ENCODE measurements at regions not wholly inside any gene's neighbourhood (a gene's known extent, or its start where the extent isn't known, plus 50 kb on each side); places are given as distances from the start of the nearest gene placed in this dataset.

- TF ChIP-seq CTCF (IDR thresholded peaks at IDR 0.05) = no peak
- DNase-seq (no peak), ATAC-seq (no peak)
- no peak overlapping the region for H3K4me3 ChIP-seq
- intact Hi-C loops (cut with DNase I, micrococcal nuclease) = no loop called here
- no peaks in the 10 kb centered on the region for H3K4me1 ChIP-seq (ENCODE audit: low read depth)
- no peaks in the 10 kb centered on the region for H3K36me3 ChIP-seq (ENCODE audit: low read depth)
- H3K9me3 ChIP-seq = peaks cover 2% of the 10 kb centered on the region
These were observed 1147.9 kb downstream of the NLGN4X start for GRCh38 chrX:5080791-5081190.

GRCh38 chrX:5068550-5068949 is 1160.1 kb downstream of the NLGN4X start:
- TF ChIP-seq CTCF (IDR thresholded peaks at IDR 0.05) = no peak

GRCh38 chrX:5057786-5058185 is 1170.9 kb downstream of the NLGN4X start:
- TF ChIP-seq CTCF (IDR thresholded peaks at IDR 0.05) = no peak
- no peak for DNase-seq
- no peaks in the 10 kb centered on the region for H3K9me3 ChIP-seq
- H3K36me3 ChIP-seq (ENCODE audit: low read depth) = no peaks in the 10 kb centered on the region
- intact Hi-C loops (cut with DNase I, micrococcal nuclease) = no loop called here
- H3K4me1 ChIP-seq (ENCODE audit: low read depth) = no peaks in the 10 kb centered on the region
- no peak for ATAC-seq
- no peak overlapping the region for H3K4me3 ChIP-seq

More at GRCh38 chrX:5068550-5068949, 1160.1 kb downstream of the NLGN4X start:
- no peaks in the 10 kb centered on the region for H3K4me1 ChIP-seq (ENCODE audit: low read depth)
- no peak overlapping the region for H3K4me3 ChIP-seq
- no peaks in the 10 kb centered on the region for H3K36me3 ChIP-seq (ENCODE audit: low read depth)
- no peaks in the 10 kb centered on the region for H3K9me3 ChIP-seq
- ATAC-seq (no peak), DNase-seq (no peak)
- intact Hi-C loops (cut with DNase I, micrococcal nuclease) = no loop called here

- DNase-seq (no peak), ATAC-seq (no peak)
- intact Hi-C loops (cut with DNase I, micrococcal nuclease) = no loop called here
- H3K4me3 ChIP-seq = no peak overlapping the region
- no peak for TF ChIP-seq CTCF (IDR thresholded peaks at IDR 0.05)
- H3K36me3 ChIP-seq (ENCODE audit: low read depth) = no peaks in the 10 kb centered on the region
- H3K4me1 ChIP-seq (ENCODE audit: low read depth) = no peaks in the 10 kb centered on the region
- H3K9me3 ChIP-seq = no peaks in the 10 kb centered on the region
These were observed 1173.8 kb downstream of the NLGN4X start for GRCh38 chrX:5054852-5055251.

- no peak overlapping the region for H3K4me3 ChIP-seq
- ATAC-seq = no peak
- no peaks in the 10 kb centered on the region for H3K4me1 ChIP-seq (ENCODE audit: low read depth)
- intact Hi-C loops (cut with DNase I, micrococcal nuclease) = no loop called here
- H3K36me3 ChIP-seq (ENCODE audit: low read depth) = no peaks in the 10 kb centered on the region
- peak in 1 of 3 donors; percentile 12 for DNase-seq
- peaks cover 2% of the 10 kb centered on the region for H3K9me3 ChIP-seq
- TF ChIP-seq CTCF (IDR thresholded peaks at IDR 0.05) = no peak
These were observed 1176.7 kb downstream of the NLGN4X start for GRCh38 chrX:5051831-5052491.

GRCh38 chrX:5042563-5042962 is 1186.1 kb downstream of the NLGN4X start:
- ATAC-seq (no peak), DNase-seq (no peak)
- no peaks in the 10 kb centered on the region for H3K4me1 ChIP-seq (ENCODE audit: low read depth)
- TF ChIP-seq CTCF (IDR thresholded peaks at IDR 0.05) = no peak
- intact Hi-C loops (cut with DNase I, micrococcal nuclease) = no loop called here
- H3K36me3 ChIP-seq (ENCODE audit: low read depth) = no peaks in the 10 kb centered on the region
- H3K9me3 ChIP-seq = peaks cover 4% of the 10 kb centered on the region
- H3K4me3 ChIP-seq = no peak overlapping the region

Measured in mucosa of descending colon (tissue), 3 donors.